Body of pancreas (tissue), 4 donors: ENCODE measurements at regions not wholly inside any gene's neighbourhood (a gene's known extent, or its start where the extent isn't known, plus 50 kb on each side); places are given as distances from the start of the nearest gene placed in this dataset.

Source experiments
- POLR2A ChIP-seq, 3 donors: fragments of 450-650 bp; IDR thresholded peaks; one replicate each; pipeline ENCODE4 v1.6.1; 2016; ENCODE audit warnings: antibody characterized with exemption in 3 of 3, mild to moderate bottlenecking in 2 of 3
- TF ChIP-seq, protein P1 (sequence below), 7 experiments: fragments of 450-650 bp in 4 of 7; fragments of 200-600 bp in 3 of 7; sonication (generic) in 3 of 7; IDR thresholded peaks; one replicate each; pipeline ENCODE4 v1.5.1; 2016 to 2019; ENCODE audit warnings: antibody characterized with exemption in 7 of 7

DNA sequence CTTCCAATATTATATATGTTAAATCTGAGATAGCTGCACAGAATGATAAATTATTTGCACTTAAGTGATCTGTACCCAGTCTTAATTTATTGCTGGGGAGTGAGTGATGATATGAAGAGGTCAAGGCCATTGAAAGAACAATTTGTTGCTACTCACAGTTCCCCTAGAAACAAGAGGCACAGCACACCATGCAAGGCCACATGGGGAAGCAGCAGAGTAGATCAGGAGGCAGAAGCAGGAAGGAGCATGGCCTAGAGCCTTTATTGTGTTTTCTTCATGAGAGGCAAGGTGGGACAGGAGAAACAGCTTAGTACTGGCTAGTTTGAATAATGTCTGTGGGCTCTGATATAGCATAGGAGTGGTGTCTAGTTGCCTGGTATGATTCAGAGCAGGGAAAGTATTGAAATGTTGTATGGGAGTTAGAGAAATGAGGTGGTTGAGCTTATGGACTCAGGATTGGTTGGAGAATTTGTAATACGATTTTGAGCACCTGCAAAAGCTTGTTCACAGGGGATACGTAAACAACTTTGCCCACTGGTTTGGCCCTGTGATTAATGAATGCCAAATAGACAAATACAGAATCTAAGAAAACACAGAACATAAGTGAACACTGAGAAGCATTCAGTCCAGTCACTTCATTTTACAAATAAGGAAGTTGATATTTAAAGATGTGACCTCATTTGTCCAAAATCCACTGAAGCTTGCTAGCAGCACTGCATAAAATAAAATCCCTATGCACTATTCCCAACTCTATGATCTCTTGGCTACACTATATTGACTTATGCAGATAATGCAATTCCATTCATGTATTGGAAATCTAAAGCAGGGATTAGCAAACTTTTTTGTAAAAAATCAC is 71.7 kb downstream of the TMCO5A start:
- TF ChIP-seq POLR2A (IDR thresholded peaks at IDR 0.05): no peak
- TF ChIP-seq, protein P1, sequence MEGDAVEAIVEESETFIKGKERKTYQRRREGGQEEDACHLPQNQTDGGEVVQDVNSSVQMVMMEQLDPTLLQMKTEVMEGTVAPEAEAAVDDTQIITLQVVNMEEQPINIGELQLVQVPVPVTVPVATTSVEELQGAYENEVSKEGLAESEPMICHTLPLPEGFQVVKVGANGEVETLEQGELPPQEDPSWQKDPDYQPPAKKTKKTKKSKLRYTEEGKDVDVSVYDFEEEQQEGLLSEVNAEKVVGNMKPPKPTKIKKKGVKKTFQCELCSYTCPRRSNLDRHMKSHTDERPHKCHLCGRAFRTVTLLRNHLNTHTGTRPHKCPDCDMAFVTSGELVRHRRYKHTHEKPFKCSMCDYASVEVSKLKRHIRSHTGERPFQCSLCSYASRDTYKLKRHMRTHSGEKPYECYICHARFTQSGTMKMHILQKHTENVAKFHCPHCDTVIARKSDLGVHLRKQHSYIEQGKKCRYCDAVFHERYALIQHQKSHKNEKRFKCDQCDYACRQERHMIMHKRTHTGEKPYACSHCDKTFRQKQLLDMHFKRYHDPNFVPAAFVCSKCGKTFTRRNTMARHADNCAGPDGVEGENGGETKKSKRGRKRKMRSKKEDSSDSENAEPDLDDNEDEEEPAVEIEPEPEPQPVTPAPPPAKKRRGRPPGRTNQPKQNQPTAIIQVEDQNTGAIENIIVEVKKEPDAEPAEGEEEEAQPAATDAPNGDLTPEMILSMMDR (IDR thresholded peaks at IDR 0.05): no peak
